HEK293 (cell line): ENCODE measurements at regions not wholly inside any gene's neighbourhood (a gene's known extent, or its start where the extent isn't known, plus 50 kb on each side); places are given as distances from the start of the nearest gene placed in this dataset.

Experiments used
- ZNF174 ChIP-seq: fragments of 450-650 bp; formaldehyde crosslinking; IDR thresholded peaks from 2 replicates; pipeline ENCODE4 v1.5.0; 2017; ENCODE audit warnings: missing biosample characterization, mild to moderate bottlenecking, missing genetic modification characterization
- ZNF510 ChIP-seq: fragments of 450-650 bp; formaldehyde crosslinking; IDR thresholded peaks from 2 replicates; pipeline ENCODE4 v1.5.1; 2018; ENCODE audit warnings: mild to moderate bottlenecking, missing genetic modification characterization, missing biosample characterization; ENCODE audit not compliant: insufficient replicate concordance
- TF ChIP-seq, protein P1 (sequence below): fragments of 450-650 bp; formaldehyde crosslinking; IDR thresholded peaks from 2 replicates; pipeline ENCODE4 v1.5.1; 2016; ENCODE audit warnings: missing biosample characterization, missing genetic modification characterization
- TF ChIP-seq, protein P2 (sequence below): fragments of 450-650 bp; formaldehyde crosslinking; IDR thresholded peaks from 2 replicates; pipeline ENCODE4 v1.5.1; 2016; ENCODE audit warnings: missing biosample characterization, missing genetic modification characterization, low read depth

DNA sequence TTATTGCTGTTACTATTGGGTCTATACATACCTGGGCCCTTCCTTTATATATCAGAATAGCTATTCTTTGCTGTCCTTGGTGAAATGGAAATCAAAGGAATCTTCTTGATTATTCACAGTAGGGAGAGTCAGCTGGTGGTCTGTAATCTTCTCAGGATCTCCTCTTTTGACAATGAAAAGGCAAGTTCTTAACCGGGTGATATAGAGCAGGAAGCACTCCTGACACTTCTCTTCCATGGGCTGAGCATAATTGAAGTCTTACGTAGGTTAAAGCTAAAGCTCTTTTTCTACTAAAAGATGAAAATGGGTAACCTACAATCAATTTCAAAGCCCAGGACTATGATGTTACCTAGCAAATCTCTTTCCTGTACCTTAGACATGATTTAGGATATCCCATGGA, 274.9 kb upstream of the LCORL start:
- TF ChIP-seq, protein P1, sequence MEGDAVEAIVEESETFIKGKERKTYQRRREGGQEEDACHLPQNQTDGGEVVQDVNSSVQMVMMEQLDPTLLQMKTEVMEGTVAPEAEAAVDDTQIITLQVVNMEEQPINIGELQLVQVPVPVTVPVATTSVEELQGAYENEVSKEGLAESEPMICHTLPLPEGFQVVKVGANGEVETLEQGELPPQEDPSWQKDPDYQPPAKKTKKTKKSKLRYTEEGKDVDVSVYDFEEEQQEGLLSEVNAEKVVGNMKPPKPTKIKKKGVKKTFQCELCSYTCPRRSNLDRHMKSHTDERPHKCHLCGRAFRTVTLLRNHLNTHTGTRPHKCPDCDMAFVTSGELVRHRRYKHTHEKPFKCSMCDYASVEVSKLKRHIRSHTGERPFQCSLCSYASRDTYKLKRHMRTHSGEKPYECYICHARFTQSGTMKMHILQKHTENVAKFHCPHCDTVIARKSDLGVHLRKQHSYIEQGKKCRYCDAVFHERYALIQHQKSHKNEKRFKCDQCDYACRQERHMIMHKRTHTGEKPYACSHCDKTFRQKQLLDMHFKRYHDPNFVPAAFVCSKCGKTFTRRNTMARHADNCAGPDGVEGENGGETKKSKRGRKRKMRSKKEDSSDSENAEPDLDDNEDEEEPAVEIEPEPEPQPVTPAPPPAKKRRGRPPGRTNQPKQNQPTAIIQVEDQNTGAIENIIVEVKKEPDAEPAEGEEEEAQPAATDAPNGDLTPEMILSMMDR (tag by site-specific recombination), result no peak
- TF ChIP-seq, protein P2, sequence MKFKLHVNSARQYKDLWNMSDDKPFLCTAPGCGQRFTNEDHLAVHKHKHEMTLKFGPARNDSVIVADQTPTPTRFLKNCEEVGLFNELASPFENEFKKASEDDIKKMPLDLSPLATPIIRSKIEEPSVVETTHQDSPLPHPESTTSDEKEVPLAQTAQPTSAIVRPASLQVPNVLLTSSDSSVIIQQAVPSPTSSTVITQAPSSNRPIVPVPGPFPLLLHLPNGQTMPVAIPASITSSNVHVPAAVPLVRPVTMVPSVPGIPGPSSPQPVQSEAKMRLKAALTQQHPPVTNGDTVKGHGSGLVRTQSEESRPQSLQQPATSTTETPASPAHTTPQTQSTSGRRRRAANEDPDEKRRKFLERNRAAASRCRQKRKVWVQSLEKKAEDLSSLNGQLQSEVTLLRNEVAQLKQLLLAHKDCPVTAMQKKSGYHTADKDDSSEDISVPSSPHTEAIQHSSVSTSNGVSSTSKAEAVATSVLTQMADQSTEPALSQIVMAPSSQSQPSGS (tag by site-specific recombination), result no peak
- TF ChIP-seq ZNF510, result no peak
- no peak for TF ChIP-seq ZNF174 (tag by site-specific recombination)
